H1 (cell line): ENCODE measurements at regions not wholly inside any gene's neighbourhood (a gene's known extent, or its start where the extent isn't known, plus 50 kb on each side); places are given as distances from the start of the nearest gene placed in this dataset.

ENCODE experiments used
- CTBP2 ChIP-seq: IDR thresholded peaks from 2 replicates; pipeline ENCODE4 v1.7.0; 2011; ENCODE audit warnings: borderline replicate concordance, mild to moderate bottlenecking, moderate library complexity, mixed read lengths, low read length; ENCODE audit not compliant: insufficient read depth, insufficient read length
- EGR1 ChIP-seq: IDR thresholded peaks from 2 replicates; pipeline ENCODE4 v1.6.1; 2011; ENCODE audit warnings: low read depth, low read length, borderline replicate concordance
- SAP30 ChIP-seq: fragments of 300-600 bp; sonication (generic); IDR thresholded peaks from 2 replicates; pipeline ENCODE4 v1.7.1; 2012; ENCODE audit warnings: low read length, moderate library complexity, mild to moderate bottlenecking, inconsistent platforms; ENCODE audit not compliant: insufficient read depth, insufficient replicate concordance
- TF ChIP-seq, protein P1 (sequence below): IDR thresholded peaks from 2 replicates; pipeline ENCODE4 v1.6.1; 2012; ENCODE audit warnings: low read length, inconsistent platforms
- TF ChIP-seq, protein P2 (sequence below): IDR thresholded peaks from 2 replicates; pipeline ENCODE4 v1.6.1; 2012; ENCODE audit warnings: inconsistent platforms

DNA sequence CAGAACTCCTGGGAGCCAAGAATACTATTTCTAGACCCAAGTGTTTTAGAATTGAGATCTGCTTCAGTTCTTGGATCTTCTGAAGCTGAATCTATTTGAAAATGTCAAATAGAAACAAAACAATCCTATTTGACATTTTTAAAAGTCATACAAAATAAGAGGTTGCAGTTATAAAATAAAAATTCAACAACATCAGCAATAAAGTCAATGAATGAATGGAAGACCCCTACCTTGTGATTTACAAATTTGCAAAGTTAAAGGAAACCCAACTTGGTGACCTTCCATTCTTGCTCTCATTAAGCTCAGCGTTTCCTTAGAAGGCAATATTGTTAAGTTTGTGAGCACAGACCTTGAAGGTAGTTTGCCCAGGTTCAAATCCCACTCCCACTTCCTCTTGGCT lies 531.8 kb upstream of the TENM3 start (continued):
- TF ChIP-seq SAP30 = no peak
- no peak for TF ChIP-seq EGR1
- TF ChIP-seq, protein P1, sequence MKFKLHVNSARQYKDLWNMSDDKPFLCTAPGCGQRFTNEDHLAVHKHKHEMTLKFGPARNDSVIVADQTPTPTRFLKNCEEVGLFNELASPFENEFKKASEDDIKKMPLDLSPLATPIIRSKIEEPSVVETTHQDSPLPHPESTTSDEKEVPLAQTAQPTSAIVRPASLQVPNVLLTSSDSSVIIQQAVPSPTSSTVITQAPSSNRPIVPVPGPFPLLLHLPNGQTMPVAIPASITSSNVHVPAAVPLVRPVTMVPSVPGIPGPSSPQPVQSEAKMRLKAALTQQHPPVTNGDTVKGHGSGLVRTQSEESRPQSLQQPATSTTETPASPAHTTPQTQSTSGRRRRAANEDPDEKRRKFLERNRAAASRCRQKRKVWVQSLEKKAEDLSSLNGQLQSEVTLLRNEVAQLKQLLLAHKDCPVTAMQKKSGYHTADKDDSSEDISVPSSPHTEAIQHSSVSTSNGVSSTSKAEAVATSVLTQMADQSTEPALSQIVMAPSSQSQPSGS = no peak
- TF ChIP-seq, protein P2, sequence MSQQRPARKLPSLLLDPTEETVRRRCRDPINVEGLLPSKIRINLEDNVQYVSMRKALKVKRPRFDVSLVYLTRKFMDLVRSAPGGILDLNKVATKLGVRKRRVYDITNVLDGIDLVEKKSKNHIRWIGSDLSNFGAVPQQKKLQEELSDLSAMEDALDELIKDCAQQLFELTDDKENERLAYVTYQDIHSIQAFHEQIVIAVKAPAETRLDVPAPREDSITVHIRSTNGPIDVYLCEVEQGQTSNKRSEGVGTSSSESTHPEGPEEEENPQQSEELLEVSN = no peak
- no peak for TF ChIP-seq CTBP2
